GM23338 (cell line): ENCODE measurements at regions not wholly inside any gene's neighbourhood (a gene's known extent, or its start where the extent isn't known, plus 50 kb on each side); places are given as distances from the start of the nearest gene placed in this dataset.

ENCODE experiments used
- ATAC-seq: fragments of 200-7000 bp; cut with Tn5 transposase; 3 replicates; pipeline ENCODE4 v1.9.1; 2020
- DNase-seq: peaks from one replicate; pipeline ENCODE4 v3.0.0-alpha.2; 2015; ENCODE audit warnings: low spot score
- H2AFZ ChIP-seq: fragments of 200-600 bp; sonication (generic); 2 replicates; pipeline ENCODE4 v1.8.0; 2016; ENCODE audit warnings: antibody characterized with exemption, mild to moderate bottlenecking, moderate library complexity
- H3F3A ChIP-seq: fragments of 200-600 bp; sonication (generic); replicated peaks from 2 replicates; pipeline ENCODE4 v1.8.0; 2017; ENCODE audit warnings: antibody characterized with exemption, mixed run types, low read depth
- H3K27ac ChIP-seq: fragments of 200-600 bp; sonication (generic); 2 replicates; pipeline ENCODE4 v1.6.1; 2016; ENCODE audit warnings: low read depth
- H3K27me3 ChIP-seq: fragments of 200-600 bp; sonication (generic); 2 replicates; pipeline ENCODE4 v1.8.0; 2016; ENCODE audit warnings: mild to moderate bottlenecking, mixed run types, moderate library complexity; ENCODE audit not compliant: insufficient read depth
- H3K36me3 ChIP-seq: fragments of 200-600 bp; sonication (generic); 2 replicates; pipeline ENCODE4 v1.8.0; 2016; ENCODE audit warnings: mild to moderate bottlenecking; ENCODE audit not compliant: insufficient read depth
- H3K4me1 ChIP-seq: fragments of 200-600 bp; sonication (generic); 2 replicates; pipeline ENCODE4 v1.8.0; 2016; ENCODE audit warnings: mild to moderate bottlenecking, moderate library complexity; ENCODE audit not compliant: insufficient read depth
- H3K4me2 ChIP-seq: fragments of 200-600 bp; sonication (generic); 2 replicates; pipeline ENCODE4 v1.7.1; 2017; ENCODE audit warnings: mixed run types
- H3K4me3 ChIP-seq: fragments of 200-600 bp; sonication (generic); 2 replicates; pipeline ENCODE4 v1.6.1; 2016; ENCODE audit warnings: mixed run types
- H3K79me2 ChIP-seq: fragments of 200-600 bp; sonication (generic); replicated peaks from 2 replicates; pipeline ENCODE4 v1.8.0; 2017; ENCODE audit warnings: mild to moderate bottlenecking; ENCODE audit not compliant: insufficient read depth
- H3K9me2 ChIP-seq: fragments of 200-600 bp; sonication (generic); 2 replicates; pipeline ENCODE4 v1.8.0; 2017; ENCODE audit not compliant: insufficient read depth
- H4K20me1 ChIP-seq: fragments of 200-600 bp; sonication (generic); replicated peaks from 2 replicates; pipeline ENCODE4 v1.8.0; 2017; ENCODE audit warnings: mild to moderate bottlenecking; ENCODE audit not compliant: insufficient read depth
- H3K27ac Mint-ChIP-seq: 2 replicates; pipeline ENCODE4 v1.8.0; 2020; ENCODE audit warnings: inconsistent platforms, mild to moderate bottlenecking, moderate library complexity, mixed read lengths
- H3K27me3 Mint-ChIP-seq: 3 replicates; pipeline ENCODE4 v1.8.0; 2022; ENCODE audit warnings: low read depth, mild to moderate bottlenecking, moderate library complexity, mixed read lengths, inconsistent platforms; ENCODE audit not compliant: insufficient read depth, poor library complexity
- H3K36me3 Mint-ChIP-seq: 3 replicates; pipeline ENCODE4 v1.8.0; 2021; ENCODE audit warnings: low read depth, mild to moderate bottlenecking, inconsistent platforms, moderate library complexity, mixed read lengths
- H3K4me1 Mint-ChIP-seq: 3 replicates; pipeline ENCODE4 v1.8.0; 2020; ENCODE audit warnings: mild to moderate bottlenecking, inconsistent platforms, mixed read lengths
- H3K4me3 Mint-ChIP-seq: 3 replicates; pipeline ENCODE4 v1.8.0; 2021; ENCODE audit warnings: moderate library complexity, mild to moderate bottlenecking, inconsistent platforms, mixed read lengths
- H3K9me3 Mint-ChIP-seq: 3 replicates; pipeline ENCODE4 v1.8.0; 2020; ENCODE audit warnings: moderate library complexity, mild to moderate bottlenecking, inconsistent platforms, mixed read lengths
- CREB1 ChIP-seq: fragments of 250-450 bp; sonication (Bioruptor Pico); IDR thresholded peaks from 2 replicates; pipeline ENCODE4 v1.5.0; 2020; ENCODE audit warnings: low read depth, mild to moderate bottlenecking, moderate library complexity
- CTCF ChIP-seq, 2 experiments: fragments of 200-600 bp in 1 of 2; sonication (generic) in 1 of 2; conservative IDR thresholded peaks; 2 replicates each; pipeline versions ENCODE4 v1.5.1 to v1.6.1; 2016 to 2017; ENCODE audit warnings: antibody characterized with exemption in 2 of 2, low read depth in 2 of 2, mild to moderate bottlenecking in 2 of 2, moderate library complexity in 1 of 2
- ETS1 ChIP-seq: IDR thresholded peaks from 2 replicates; pipeline ENCODE4 v1.6.1; 2016; ENCODE audit warnings: antibody characterized with exemption
- EZH2 ChIP-seq: fragments of 200-600 bp; sonication (generic); IDR thresholded peaks from one replicate; pipeline ENCODE4 v1.8.0; 2017; ENCODE audit warnings: antibody characterized with exemption, mild to moderate bottlenecking, low read depth; ENCODE audit not compliant: unreplicated experiment
- EZH2phosphoT487 ChIP-seq: fragments of 200-600 bp; sonication (generic); IDR thresholded peaks from one replicate; pipeline ENCODE4 v1.8.1; 2018; ENCODE audit warnings: antibody characterized with exemption; ENCODE audit not compliant: unreplicated experiment
- JUNB ChIP-seq: IDR thresholded peaks from one replicate; pipeline ENCODE4 v1.6.1; 2016; ENCODE audit warnings: antibody characterized with exemption; ENCODE audit not compliant: unreplicated experiment
- NANOG ChIP-seq: IDR thresholded peaks from 2 replicates; pipeline ENCODE4 v1.6.1; 2016; ENCODE audit warnings: antibody characterized with exemption, borderline replicate concordance
- POLR2AphosphoS5 ChIP-seq: IDR thresholded peaks from 2 replicates; pipeline ENCODE4 v1.6.1; 2016; ENCODE audit warnings: antibody characterized with exemption, low read depth
- STAT1 ChIP-seq: IDR thresholded peaks from one replicate; pipeline ENCODE4 v1.6.1; 2016; ENCODE audit warnings: antibody characterized with exemption; ENCODE audit not compliant: unreplicated experiment
- ZNF114 ChIP-seq: fragments of 250-450 bp; sonication (Bioruptor Pico); IDR thresholded peaks from 2 replicates; pipeline ENCODE4 v1.5.0; 2020; ENCODE audit warnings: mild to moderate bottlenecking, moderate library complexity
- ZNF462 ChIP-seq: fragments of 250-450 bp; sonication (Bioruptor Pico); IDR thresholded peaks from 2 replicates; pipeline ENCODE4 v1.5.0; 2020; ENCODE audit warnings: mild to moderate bottlenecking, moderate library complexity

DNA sequence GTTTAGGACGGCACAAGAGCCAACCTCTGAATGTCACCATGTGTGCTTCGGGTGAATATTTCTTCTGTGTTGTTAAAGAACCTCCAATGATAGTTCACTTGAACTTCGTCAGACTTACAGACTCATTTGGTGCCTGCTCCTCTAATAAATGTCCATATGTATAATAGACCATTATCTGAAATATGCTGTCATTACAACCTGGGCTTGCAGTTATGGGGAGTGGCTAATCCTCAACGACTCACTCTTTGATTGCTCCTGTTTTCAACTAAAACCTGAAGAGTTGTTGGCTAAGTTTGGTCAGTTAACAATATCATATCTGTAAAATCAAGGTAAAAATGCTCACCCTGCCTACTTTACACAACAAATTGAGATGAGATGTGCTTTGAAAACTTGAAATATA, 298.7 kb upstream of the PTGER4 start:
- no peak overlapping the region for H3K4me2 ChIP-seq
- Mint-ChIP-seq H3K27me3 (no peaks in the 10 kb centered on the region), H3K27ac (no peak overlapping the region), H3K4me3 (no peak overlapping the region), H3K36me3 (no peaks in the 10 kb centered on the region), H3K4me1 (peaks cover 12% of the 10 kb centered on the region; the same call in 2 of the 3 replicates), H3K9me3 (no peaks in the 10 kb centered on the region)
- H3K9me2 ChIP-seq, result no peaks in the 10 kb centered on the region
- no peaks in the 10 kb centered on the region for H3K27me3 ChIP-seq
- H3K4me3 ChIP-seq, result no peak overlapping the region
- TF ChIP-seq STAT1 (no peak), EZH2phosphoT487 (no peak), NANOG (no peak), EZH2 (no peak), POLR2AphosphoS5 (no peak), JUNB (no peak), ZNF462 (CRISPR knock-in tag) (no peak), ZNF114 (CRISPR knock-in tag) (no peak), CTCF (conservative IDR thresholded peaks at IDR 0.05; ENCODE audit: low read depth in 2 of 2) (no peak), CREB1 (no peak), ETS1 (no peak)
- no peaks in the 10 kb centered on the region for H4K20me1 ChIP-seq
- peaks cover 9% of the 10 kb centered on the region; the same call in 1 of the 2 replicates for H3K4me1 ChIP-seq
- DNase-seq, result no peak
- H2AFZ ChIP-seq, result no peak overlapping the region
- H3K36me3 ChIP-seq, result no peaks in the 10 kb centered on the region
- no peak overlapping the region for H3K27ac ChIP-seq
- H3F3A ChIP-seq, result no peaks in the 10 kb centered on the region
- ATAC-seq, result no peak
- no peaks in the 10 kb centered on the region for H3K79me2 ChIP-seq
